ENCODE measurements at regions not wholly inside any gene's neighbourhood (a gene's known extent, or its start where the extent isn't known, plus 50 kb on each side); places are given as distances from the start of the nearest gene placed in this dataset.
"Not testable (repeated sequence)": the region's sequence is repeated elsewhere in the genome, so short reads cannot be mapped to it uniquely, and the experiment has no call there.

DNA sequence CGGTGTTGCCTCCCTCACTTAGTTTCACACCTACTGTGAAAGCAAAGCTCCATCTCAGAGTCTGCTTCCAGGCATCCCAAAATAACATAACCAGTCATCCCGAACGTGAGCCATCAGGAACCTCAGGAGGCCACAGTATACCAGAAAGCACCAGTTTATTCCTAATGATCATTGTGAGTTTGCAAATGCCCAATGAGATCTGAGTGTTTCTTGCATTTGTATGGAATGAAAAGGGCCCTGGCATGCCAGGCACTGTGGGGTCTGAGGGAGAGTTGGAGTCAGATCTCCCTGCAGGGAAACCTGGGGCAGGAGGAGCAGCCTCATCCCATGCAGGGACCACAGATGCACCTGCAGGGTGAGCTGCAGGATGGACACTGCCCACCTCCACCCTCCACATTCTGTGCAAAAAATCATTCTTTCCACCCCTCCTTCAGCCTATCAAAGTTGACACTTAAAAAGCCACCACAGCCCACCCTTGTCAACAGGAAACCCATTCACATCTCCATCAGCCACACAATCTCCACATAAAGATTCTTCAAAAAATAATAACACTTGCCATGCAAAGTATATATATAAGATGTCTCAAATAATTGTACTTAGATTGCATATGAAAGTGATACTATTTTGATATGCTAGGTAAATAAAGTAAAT, 112.3 kb downstream of the GGTLC2 start:
- DNase-seq (ENCODE audit: low spot score) = not testable (repeated sequence)

DNA sequence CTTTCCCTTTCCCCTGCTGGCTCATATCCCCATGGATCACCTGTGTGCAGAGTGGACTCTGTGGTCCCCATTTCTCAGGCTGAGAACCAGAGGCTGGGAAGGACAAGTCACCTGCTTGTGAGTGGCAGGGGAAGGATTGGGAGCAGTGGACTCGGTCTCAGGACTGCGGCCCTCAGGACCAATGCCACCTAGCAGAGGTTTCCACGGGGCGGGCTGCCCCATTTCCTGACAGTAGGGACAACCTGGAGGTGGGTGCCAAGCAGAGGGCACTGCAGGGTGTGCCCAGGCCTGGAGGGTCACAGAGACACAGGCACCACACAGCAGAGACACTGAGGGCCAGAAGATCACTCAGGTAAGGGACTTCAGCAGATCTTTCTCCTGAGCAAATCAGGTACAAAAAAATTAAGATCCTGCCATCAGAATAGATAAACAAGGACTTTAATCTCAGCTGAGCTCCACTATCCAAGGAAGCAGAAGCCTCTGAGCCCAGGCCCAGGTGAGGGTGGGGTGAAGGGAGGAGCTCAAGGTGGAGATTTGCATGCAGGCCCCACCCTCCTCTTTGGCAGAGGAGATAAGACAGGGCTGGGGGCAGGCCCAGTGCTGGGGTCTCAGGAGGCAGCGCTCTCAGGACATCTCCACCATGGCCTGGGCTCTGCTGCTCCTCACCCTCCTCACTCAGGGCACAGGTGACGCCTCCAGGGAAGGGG, 113.8 kb downstream of the GGTLC2 start:
- not testable (repeated sequence) for DNase-seq (ENCODE audit: low spot score)

DNA sequence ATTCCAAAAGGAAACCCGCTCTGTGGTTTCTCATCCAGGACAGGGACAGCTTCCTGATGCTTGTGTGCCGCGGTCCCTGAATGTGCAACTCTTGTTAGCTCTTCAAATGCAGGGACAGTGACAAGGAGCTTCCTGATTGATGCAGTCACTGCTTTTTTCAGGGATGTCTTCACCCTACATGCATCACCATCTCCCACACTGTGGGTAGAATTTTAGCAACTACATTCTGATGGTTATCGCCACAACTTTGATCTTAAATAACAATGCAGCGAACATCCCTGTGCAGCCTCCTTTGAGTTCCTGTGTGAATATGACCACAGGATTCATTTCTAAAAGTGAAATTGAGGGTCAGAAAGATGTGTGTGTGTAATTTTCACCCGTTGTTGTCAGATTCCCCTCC, 115.0 kb downstream of the GGTLC2 start:
- no peak for DNase-seq (ENCODE audit: low spot score)

DNA sequence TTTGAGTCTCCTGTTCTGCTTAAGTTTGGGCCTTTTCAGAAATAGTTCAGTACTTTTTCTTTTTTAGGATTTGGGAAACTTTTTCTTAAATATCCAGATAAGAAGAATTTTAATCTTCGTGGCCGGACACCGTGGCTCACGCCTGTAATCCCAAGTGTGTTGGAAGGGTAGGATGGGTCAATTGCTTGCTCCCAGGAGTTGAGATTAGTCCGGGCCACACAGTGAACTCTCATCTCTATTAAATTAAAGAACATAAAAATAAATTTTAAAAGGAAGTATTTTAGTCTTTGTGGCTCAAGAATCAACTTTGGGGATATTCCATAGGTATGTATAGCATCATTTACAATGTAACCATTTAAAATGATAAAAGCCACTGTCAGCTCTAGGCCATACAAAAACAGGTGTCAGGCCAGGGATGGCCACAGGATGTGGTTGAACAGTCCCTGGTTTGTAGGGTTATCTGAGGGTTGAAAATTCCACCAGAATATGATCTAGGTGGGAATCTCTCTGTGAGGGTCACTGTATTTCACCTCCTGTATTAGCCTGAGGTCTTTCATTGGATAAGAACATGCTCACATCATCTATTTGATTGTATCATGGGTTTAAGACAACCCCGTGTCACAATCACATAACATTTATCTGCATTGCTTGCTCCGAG, 115.6 kb downstream of the GGTLC2 start:
- no peak for DNase-seq (ENCODE audit: low spot score)

DNA sequence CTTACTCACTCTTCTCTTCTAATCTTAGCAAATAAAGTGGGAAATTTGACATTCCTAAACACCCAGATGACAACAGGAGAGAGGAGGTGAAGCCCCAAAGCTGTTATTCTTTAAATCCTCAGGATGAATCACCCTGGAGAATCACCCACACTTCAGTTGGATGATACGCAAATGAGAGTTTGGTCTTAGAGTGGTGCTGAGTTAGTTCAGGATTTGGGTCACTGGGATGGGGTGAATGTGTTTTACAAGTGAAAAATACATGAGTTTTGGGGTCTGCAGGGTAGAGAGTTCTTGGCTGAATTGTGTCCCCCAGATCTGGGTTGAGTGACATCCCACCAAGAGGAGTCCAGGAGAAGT, 117.2 kb downstream of the GGTLC2 start:
- no peak for DNase-seq (ENCODE audit: low spot score)

DNA sequence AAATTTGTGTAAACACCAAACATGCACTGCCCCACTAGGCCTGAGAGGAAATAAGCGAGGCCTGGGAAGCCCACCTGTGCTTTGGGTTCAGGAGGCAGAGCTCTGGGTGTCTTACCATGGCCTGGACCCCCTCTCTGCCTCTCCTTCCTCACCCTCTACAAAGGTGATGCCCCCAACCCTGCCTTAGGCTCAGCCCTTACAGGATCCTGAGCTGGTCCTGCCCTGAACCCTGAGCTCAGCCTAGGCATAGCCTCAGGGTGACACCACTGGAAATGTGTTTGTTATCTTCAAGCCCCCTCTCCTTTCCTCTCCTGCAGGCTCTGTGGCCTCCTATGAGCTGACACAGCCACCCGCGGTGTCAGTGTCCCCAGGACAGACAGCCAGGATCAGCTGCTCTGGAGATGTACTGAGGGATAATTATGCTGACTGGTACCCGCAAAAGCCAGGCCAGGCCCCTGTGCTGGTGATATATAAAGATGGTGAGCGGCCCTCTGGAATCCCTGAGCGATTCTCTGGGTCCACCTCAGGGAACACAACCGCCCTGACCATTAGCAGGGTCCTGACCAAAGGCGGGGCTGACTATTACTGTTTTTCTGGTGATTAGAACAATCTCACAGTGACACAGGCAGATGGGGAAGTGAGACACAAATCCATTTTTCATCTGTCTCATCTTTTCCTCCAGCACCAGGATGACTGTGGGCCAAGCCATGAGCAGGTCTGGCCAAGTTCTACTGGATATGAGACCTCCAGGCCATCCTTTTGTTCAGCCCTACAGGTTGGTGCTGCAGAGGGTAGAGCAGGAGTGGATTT, 117.8 kb downstream of the GGTLC2 start:
- no peak for DNase-seq (ENCODE audit: low spot score)

DNA sequence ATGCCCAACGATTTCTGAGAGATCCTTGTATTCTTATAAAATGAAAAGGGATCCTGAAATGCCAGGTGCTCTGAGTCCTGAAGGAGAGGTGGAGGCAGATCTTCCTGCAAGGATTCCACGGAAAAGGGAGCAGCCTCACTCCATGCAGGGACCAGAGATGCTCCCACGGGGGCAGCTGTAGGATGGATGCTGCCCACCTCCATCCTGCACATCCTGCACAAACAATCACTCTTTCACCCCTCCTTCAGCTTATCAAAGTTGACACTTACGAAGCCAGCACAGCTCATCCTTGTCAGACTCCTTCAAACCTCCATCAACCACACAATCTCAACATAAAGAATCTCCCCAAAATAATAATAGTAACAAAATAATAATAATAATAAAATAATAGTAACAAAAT, 119.1 kb downstream of the GGTLC2 start:
- no peak for DNase-seq (ENCODE audit: low spot score)

DNA sequence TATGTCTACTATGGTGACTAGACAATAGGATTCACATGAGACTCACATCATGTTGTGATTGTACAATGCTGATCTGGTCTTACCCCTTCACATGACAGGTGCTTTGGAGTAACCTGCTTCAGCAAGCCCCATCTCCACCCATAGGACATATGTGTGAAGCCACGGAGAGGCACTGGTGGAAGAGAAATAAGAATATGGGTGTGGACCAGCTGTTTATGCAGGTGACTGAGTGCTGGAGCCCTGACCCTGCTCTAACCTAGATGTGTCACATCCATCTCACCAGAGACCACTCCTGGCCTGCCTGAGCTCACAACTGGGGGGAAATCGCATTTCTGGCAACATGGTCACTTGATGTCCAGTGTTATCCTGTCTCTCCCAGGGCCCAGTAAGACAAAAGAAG, 119.7 kb downstream of the GGTLC2 start:
- DNase-seq (ENCODE audit: low spot score) = no peak

DNA sequence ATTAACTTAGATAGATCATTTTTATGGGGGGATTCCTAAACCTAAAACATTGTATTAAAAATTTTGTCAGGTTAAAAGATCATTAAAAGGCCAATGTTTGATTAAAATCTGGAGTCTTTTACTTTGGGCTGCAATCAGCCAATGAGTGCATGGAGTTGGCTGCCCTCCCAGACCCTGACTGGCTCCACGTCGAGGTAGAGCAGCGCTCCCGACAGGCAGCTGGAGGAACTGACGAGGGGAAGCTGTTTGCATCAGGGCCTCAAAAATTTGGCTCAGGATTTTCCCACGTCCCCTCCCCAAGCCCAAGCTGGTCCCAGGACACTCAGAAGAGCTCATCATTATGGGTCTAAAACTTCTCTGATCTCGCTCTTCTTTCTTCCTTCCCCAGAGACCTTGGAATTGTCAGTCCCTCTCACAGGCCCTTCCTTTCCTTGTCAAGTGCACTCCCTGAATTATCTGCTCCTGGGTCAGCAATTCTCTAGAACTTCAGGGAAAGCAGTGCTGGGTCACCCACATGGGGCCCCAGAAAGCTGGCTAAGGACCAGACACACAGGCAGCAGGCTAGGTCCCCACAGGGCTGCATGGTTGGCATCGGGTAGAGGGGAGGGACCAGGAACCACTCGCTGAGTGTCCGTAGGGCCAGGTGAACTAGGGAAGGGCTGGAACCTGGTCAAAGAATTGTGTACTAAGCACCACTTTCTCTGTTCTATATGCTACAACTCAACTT, 119.6 kb upstream of the IGLL5 start:
- DNase-seq (ENCODE audit: low spot score) = no peak

DNA sequence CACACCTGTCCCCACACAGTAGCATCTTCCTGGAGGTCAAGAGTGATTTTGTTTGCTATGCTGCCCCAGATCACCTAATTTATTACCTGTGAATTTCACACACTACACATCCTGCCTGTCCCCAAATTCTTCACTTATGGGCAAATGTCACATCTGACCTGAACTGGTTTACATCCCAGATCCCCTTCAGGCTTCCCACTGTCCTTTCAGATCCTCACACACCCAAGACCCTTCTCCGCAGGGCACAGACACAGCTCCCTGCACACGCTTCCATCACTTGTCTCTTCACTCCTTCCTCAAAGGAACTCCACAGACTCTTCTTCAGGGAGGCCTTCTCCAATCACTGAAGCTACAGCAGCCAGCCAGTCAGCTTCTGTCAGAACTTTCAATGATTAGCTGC, 118.7 kb upstream of the IGLL5 start:
- DNase-seq (ENCODE audit: low spot score) = no peak

DNA sequence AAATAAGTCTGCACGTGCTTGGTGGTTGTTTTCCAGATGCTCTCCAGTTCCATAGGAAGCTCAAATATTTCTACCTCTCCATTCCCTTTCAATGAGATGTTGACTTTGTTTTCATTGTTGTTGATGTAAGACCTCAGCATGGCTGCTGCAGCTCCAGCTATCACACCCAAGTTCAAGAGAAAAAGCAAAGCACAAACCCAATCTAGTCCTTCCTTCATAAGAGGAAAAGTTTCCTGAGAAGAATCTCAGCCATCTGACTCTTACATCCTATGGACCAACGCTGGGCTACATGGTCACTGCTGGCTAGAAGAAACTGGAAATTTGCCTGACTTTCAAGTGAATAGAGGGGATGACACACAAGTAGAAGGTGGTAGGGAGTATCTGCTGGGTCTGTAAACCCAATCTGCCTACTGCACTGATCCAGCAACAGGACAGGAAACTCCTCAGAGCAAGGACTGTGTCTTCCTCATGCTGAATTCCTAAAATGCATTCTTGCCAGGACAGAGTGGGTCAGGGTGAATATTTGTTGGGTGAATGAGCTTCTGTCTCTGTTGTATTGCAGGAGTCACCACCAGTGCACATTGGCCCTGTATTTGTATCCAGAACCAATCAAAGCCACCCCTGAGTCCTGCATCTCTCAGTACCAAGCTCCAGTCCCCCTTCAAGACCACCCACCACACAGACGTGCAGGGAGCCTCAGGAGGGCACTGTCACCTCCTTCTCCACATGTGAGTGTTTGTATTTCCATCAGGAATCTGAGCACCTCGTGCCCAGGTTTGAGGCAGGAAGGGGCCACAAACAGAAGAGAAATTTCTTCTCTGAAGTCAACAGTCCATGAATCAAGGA, 118.0 kb upstream of the IGLL5 start:
- DNase-seq (ENCODE audit: low spot score) = no peak

DNA sequence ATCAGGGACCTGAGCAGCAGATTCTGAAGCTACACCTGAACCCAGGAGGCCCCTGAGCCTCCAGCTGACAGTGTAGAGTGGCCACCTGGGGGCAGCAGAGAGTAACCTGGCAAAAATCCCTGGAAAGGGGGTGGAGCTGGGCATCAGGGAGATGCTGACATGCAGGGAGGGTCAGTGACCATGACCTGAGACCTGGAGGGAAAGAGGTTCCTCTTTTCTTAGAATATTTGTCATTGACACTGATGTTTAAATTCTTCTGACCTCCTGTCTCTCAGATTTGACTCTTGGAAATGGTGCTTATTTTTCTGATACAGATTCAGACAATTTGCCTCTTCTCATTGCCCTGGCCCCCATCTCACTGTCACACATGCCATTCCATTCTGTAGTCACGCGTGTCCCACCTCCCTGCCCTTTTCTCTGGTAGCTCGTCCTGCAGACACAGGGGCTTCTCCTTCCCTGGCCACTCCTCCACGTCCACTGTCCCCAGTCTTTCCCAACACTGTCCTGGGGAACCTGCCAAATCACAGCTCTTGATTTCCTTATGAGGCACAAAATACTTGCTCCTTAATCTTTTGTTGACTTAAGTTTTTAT, 117.2 kb upstream of the IGLL5 start:
- no peak for DNase-seq (ENCODE audit: low spot score)

DNA sequence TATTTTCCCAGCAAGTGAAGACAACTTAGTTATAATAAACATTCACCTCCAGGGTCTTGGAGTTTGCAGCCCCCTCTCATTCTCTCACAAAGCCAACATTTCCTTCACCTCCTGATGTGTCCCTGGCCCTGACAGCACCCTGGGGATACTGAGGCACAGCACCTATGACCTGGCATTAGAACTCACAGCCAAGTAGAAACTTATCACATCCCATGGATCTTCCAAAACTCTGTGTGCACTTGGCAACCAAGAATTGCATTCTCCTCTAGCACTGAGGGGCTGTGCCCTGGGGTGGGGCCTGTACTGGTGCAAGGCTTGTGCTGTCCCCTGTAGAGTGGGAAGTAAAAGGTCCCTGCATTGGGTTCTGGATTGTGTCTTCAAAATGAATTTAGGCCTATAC, 116.7 kb upstream of the IGLL5 start:
- DNase-seq (ENCODE audit: low spot score) = no peak

DNA sequence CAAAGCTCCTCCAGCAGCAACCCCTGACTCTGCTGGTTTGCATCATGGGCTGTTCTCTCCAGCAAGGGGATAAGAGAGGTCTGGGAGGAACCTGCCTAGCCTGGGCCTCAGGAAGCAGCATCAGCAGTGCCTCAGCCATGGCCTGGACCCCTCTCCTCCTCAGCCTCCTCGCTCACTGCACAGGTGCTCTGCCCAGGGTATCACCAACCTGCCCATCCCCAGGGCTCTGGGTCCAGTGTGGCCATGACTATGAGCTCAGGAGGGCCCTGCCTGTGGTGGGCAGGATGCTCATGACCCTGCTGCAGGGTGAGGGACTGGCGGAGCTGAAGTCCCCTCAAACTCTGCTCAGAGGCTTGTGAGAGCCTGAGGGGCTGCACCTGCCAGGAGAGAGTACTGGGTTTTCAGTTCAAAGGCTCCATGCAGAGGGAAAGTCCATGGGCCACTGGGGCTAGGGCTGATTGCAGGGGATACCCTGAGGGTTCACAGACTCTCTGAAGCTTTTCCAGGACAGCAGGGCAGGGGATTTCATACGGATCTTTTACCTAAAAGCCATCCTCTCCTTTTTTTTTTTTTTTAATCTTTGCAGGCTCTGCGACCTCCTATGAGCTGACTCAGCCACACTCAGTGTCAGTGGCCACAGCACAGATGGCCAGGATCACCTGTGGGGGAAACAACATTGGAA, 115.8 kb upstream of the IGLL5 start:
- DNase-seq (ENCODE audit: low spot score) = no peak

DNA sequence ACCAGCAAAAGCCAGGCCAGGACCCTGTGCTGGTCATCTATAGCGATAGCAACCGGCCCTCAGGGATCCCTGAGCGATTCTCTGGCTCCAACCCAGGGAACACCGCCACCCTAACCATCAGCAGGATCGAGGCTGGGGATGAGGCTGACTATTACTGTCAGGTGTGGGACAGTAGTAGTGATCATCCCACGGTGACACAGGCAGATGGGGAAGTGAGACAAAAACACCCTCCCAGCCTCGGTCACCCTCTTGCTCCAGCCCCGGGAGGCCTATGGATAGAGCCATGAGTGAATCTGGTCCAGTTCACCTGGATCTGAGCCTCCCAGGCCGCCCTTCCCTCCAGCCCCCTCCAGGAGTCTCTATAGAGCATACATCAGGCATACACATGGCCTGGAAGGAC, 115.2 kb upstream of the IGLL5 start:
- no peak for DNase-seq (ENCODE audit: low spot score)

DNA sequence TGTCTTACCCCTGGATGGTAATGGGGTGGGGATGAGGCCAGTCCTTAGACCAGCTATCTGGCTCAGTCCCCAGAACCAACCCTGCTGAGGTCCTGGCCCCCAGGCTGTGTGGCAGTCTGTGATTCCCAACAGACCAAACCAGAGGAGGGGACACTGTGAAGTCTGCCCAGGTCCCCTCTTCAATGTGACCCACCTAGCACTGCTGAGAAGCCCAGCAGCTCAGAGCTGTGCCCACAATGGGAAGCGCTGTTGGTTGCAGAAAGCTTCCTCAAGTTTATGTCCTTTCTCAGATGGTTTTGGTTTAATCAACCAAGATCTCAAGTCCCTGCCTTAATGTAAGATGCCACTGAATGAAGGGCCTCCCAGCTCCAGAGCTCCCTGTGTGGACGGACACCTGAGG, 114.7 kb upstream of the IGLL5 start:
- DNase-seq (ENCODE audit: low spot score) = no peak

DNA sequence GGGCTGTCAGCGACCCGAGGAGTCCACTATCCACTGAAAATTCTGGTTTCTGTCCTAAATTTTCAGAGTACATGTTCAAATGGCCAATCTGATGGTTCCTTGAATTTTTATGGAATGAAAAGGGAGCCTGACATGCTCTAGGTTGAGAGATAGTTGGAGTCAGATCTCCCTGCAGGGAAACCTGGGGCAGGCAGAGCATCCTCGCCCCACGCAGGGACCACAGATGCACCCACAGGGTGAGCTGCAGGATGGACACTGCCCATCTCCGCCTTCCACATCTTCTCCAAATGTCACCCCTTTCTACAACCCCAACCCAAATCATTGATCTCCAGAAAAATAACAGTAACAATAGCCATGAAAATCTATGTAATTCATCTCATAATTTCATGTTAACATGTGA, 114.2 kb upstream of the IGLL5 start:
- DNase-seq (ENCODE audit: low spot score) = no peak

DNA sequence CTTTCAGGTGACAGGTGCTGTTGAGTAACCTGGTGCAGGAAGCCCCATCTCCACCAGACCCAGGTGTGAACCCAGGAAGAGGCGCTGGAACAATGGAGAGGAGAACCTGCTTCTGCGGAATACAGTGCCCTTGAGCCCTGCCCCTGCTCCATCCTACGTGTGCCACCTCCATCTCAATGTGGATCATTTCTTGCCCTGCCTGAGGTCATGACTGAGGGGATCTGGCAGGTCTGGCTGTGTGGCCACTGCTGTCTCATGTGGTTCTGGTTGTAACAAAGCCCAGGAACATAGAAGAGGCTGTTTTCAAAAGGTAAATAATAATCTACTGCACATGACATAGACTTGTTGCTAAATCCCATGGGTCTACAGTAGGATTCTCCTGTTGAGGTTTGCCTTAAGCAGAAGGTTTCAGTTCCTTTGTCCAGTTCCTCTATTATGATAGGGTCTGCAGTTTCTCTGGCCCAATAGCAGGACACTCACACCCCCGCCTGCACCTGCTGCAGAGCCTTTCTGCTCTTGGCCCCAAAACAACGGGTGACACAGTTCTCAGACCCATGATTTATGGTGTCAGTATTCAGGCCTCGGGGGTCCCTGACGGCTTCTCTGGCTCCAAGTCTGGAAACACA, 113.5 kb upstream of the IGLL5 start:
- DNase-seq (ENCODE audit: low spot score) = no peak

DNA sequence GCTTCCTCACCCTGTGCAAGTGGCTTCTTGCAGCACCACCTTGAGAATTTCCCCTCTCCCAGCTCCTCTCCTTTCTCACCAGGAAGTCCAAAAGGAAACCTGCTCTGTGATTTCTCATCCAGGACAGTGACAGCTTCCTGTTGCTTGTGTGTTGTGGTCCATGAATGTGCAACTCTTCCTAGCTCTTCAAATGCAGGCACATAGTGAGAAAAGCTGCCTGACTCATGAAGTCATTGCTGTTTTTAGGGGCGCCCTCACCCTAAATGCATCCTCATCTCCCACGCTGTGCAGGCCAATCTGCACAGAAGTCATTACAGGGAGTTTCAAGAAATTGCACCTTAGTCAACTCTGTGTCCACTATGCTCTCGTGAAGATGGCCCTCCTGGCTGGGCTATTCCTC, 112.9 kb upstream of the IGLL5 start:
- DNase-seq (ENCODE audit: low spot score) = not testable (repeated sequence)

Measured in H4 (cell line).